ENCODE measurements at regions not wholly inside any gene's neighbourhood (a gene's known extent, or its start where the extent isn't known, plus 50 kb on each side); places are given as distances from the start of the nearest gene placed in this dataset.

- FAIRE-seq (no peak), DNase-seq (peak in 2 of 5 donors; percentile 16 to 26)
- Histone ChIP-seq H3K4me3 (ENCODE audit: low read length in 3 of 3) (no peak overlapping the region), H3K27ac (ENCODE audit: low read depth in 2 of 2, low read length in 2 of 2) (no peak overlapping the region), H3K9me3 (ENCODE audit: control insufficient read depth in 2 of 3, insufficient read depth in 1 of 3, low read length in 3 of 3) (no peaks in the 10 kb centered on the region), H3K9ac (ENCODE audit: low read length in 3 of 3) (no peak overlapping the region), H3K27me3 (ENCODE audit: control insufficient read depth, insufficient read depth, low read length) (no peaks in the 10 kb centered on the region), H3K36me3 (ENCODE audit: control insufficient read depth in 2 of 3, insufficient read depth in 3 of 3, low read length in 3 of 3) (no peaks in the 10 kb centered on the region), H3K4me1 (ENCODE audit: control insufficient read depth in 2 of 3, insufficient read depth in 2 of 3, low read depth in 1 of 3, low read length in 3 of 3) (no peaks in the 10 kb centered on the region)
- intact Hi-C loops (cut with DNase I), result no loop called here
- TF ChIP-seq CTCF (IDR thresholded peaks at IDR 0.05; ENCODE audit: borderline replicate concordance, extremely low read depth, insufficient read depth), result no peak
Observed at GRCh38 chr10:34918060-34918775, 103.1 kb upstream of the PARD3 start.

- Histone ChIP-seq H3K36me3 (ENCODE audit: control insufficient read depth in 2 of 3, insufficient read depth in 3 of 3, low read length in 3 of 3) (no peaks in the 10 kb centered on the region), H3K4me3 (ENCODE audit: low read length in 3 of 3) (no peak overlapping the region), H3K27ac (ENCODE audit: low read depth in 2 of 2, low read length in 2 of 2) (no peak overlapping the region), H3K9ac (ENCODE audit: low read length in 3 of 3) (no peak overlapping the region), H3K27me3 (ENCODE audit: control insufficient read depth, insufficient read depth, low read length) (no peaks in the 10 kb centered on the region), H3K9me3 (ENCODE audit: control insufficient read depth in 2 of 3, insufficient read depth in 1 of 3, low read length in 3 of 3) (no peaks in the 10 kb centered on the region), H3K4me1 (ENCODE audit: control insufficient read depth in 2 of 3, insufficient read depth in 2 of 3, low read depth in 1 of 3, low read length in 3 of 3) (no peaks in the 10 kb centered on the region)
- no peak for DNase-seq
- FAIRE-seq, result no peak
- intact Hi-C loops (cut with DNase I), result no loop called here
- no peak for TF ChIP-seq CTCF (IDR thresholded peaks at IDR 0.05; ENCODE audit: borderline replicate concordance, extremely low read depth, insufficient read depth)
Observed at GRCh38 chr10:34916314-34916713, 101.2 kb upstream of the PARD3 start.

- intact Hi-C loops (cut with DNase I), result no loop called here
- Histone ChIP-seq H3K9ac (ENCODE audit: low read length in 3 of 3) (no peak overlapping the region), H3K27ac (ENCODE audit: low read depth in 2 of 2, low read length in 2 of 2) (no peak overlapping the region), H3K4me3 (ENCODE audit: low read length in 3 of 3) (no peak overlapping the region), H3K27me3 (ENCODE audit: control insufficient read depth, insufficient read depth, low read length) (no peaks in the 10 kb centered on the region), H3K9me3 (ENCODE audit: control insufficient read depth in 2 of 3, insufficient read depth in 1 of 3, low read length in 3 of 3) (no peaks in the 10 kb centered on the region), H3K4me1 (ENCODE audit: control insufficient read depth in 2 of 3, insufficient read depth in 2 of 3, low read depth in 1 of 3, low read length in 3 of 3) (no peaks in the 10 kb centered on the region), H3K36me3 (ENCODE audit: control insufficient read depth in 2 of 3, insufficient read depth in 3 of 3, low read length in 3 of 3) (no peaks in the 10 kb centered on the region)
- FAIRE-seq, result no peak
- TF ChIP-seq CTCF (IDR thresholded peaks at IDR 0.05; ENCODE audit: borderline replicate concordance, extremely low read depth, insufficient read depth), result no peak
- no peak for DNase-seq
Observed at GRCh38 chr10:34912771-34913170, 97.7 kb upstream of the PARD3 start.
